H9 (cell line): ENCODE measurements at regions not wholly inside any gene's neighbourhood (a gene's known extent, or its start where the extent isn't known, plus 50 kb on each side); places are given as distances from the start of the nearest gene placed in this dataset.

Source experiments
- DNase-seq: peaks from one replicate; pipeline ENCODE4 v3.0.0-alpha.2; 2017
- H2AFZ ChIP-seq: one replicate; pipeline ENCODE4 v1.6.1; 2013; ENCODE audit warnings: mild to moderate bottlenecking, low read length, control low read depth, moderate library complexity
- H2AK5ac ChIP-seq: 2 replicates; pipeline ENCODE4 v1.6.1; 2013; ENCODE audit warnings: low read length, control low read depth, mixed read lengths; ENCODE audit not compliant: insufficient read length
- H2BK120ac ChIP-seq: one replicate; pipeline ENCODE4 v1.6.1; 2013; ENCODE audit warnings: low read depth, mild to moderate bottlenecking, low read length, control low read depth, inconsistent platforms; ENCODE audit not compliant: poor library complexity, severe bottlenecking
- H2BK12ac ChIP-seq: 2 replicates; pipeline ENCODE4 v1.6.1; 2013; ENCODE audit warnings: low read length, control low read depth, mixed read lengths, low read depth; ENCODE audit not compliant: insufficient read length
- H2BK15ac ChIP-seq: 2 replicates; pipeline ENCODE4 v1.6.1; 2013; ENCODE audit warnings: low read depth, low read length, control low read depth
- H2BK20ac ChIP-seq: one replicate; pipeline ENCODE4 v1.6.1; 2013; ENCODE audit warnings: low read depth, mild to moderate bottlenecking, low read length, control low read depth, inconsistent platforms; ENCODE audit not compliant: poor library complexity, severe bottlenecking
- H2BK5ac ChIP-seq: 2 replicates; pipeline ENCODE4 v1.6.1; 2013; ENCODE audit warnings: low read length, control low read depth, mixed read lengths; ENCODE audit not compliant: insufficient read length
- H3K14ac ChIP-seq: 2 replicates; pipeline ENCODE4 v1.6.1; 2013; ENCODE audit warnings: low read length, control low read depth; ENCODE audit not compliant: insufficient read depth
- H3K18ac ChIP-seq: 2 replicates; pipeline ENCODE4 v1.6.1; 2013; ENCODE audit warnings: low read depth, mild to moderate bottlenecking, mixed read lengths, low read length, control low read depth; ENCODE audit not compliant: insufficient read length
- H3K23ac ChIP-seq: 2 replicates; pipeline ENCODE4 v1.6.1; 2013; ENCODE audit warnings: low read length, control low read depth, mixed read lengths, low read depth; ENCODE audit not compliant: insufficient read length
- H3K23me2 ChIP-seq: 2 replicates; pipeline ENCODE4 v1.6.1; 2013; ENCODE audit warnings: low read depth, mild to moderate bottlenecking, mixed read lengths, low read length, control low read depth; ENCODE audit not compliant: insufficient read length, poor library complexity, severe bottlenecking
- H3K27ac ChIP-seq: 2 replicates; pipeline ENCODE4 v1.5.1; 2013; ENCODE audit warnings: low read length, control low read depth, mixed read lengths, low read depth; ENCODE audit not compliant: insufficient read length
- H3K27me3 ChIP-seq: 2 replicates; pipeline ENCODE4 v1.6.1; 2013; ENCODE audit warnings: low read length, control low read depth, inconsistent platforms; ENCODE audit not compliant: insufficient read depth
- H3K4ac ChIP-seq: 2 replicates; pipeline ENCODE4 v1.6.1; 2013; ENCODE audit warnings: low read depth, mild to moderate bottlenecking, control low read depth, inconsistent platforms, low read length, moderate library complexity
- H3K4me1 ChIP-seq: 2 replicates; pipeline ENCODE4 v1.6.1; 2013; ENCODE audit warnings: low read length, control low read depth, inconsistent platforms; ENCODE audit not compliant: insufficient read depth
- H3K4me2 ChIP-seq: 2 replicates; pipeline ENCODE4 v1.6.1; 2013; ENCODE audit warnings: low read length, control low read depth, mixed read lengths; ENCODE audit not compliant: insufficient read length, insufficient read depth
- H3K56ac ChIP-seq: 2 replicates; pipeline ENCODE4 v1.6.1; 2013; ENCODE audit warnings: low read depth, mild to moderate bottlenecking, mixed read lengths, low read length, control low read depth; ENCODE audit not compliant: insufficient read length
- H3K79me1 ChIP-seq: 2 replicates; pipeline ENCODE4 v1.6.1; 2013; ENCODE audit warnings: low read depth, mild to moderate bottlenecking, moderate library complexity, low read length, control low read depth, inconsistent platforms; ENCODE audit not compliant: insufficient read depth, poor library complexity, severe bottlenecking
- H3K79me2 ChIP-seq: 2 replicates; pipeline ENCODE4 v1.6.1; 2013; ENCODE audit warnings: low read length, control low read depth, inconsistent platforms; ENCODE audit not compliant: insufficient read depth
- H3K9ac ChIP-seq: 2 replicates; pipeline ENCODE4 v1.6.1; 2013; ENCODE audit warnings: low read length, control low read depth, mixed read lengths; ENCODE audit not compliant: insufficient read length; ENCODE audit errors: extremely low read depth
- H3K9me3 ChIP-seq: one replicate; pipeline ENCODE4 v1.6.1; 2013; ENCODE audit warnings: low read depth, low read length, inconsistent platforms; ENCODE audit not compliant: control insufficient read depth
- H3T11ph ChIP-seq: one replicate; pipeline ENCODE4 v1.6.1; 2013; ENCODE audit warnings: mild to moderate bottlenecking, low read length, control low read depth, inconsistent platforms
- H4K20me1 ChIP-seq: one replicate; pipeline ENCODE4 v1.6.1; 2013; ENCODE audit not compliant: control insufficient read depth, insufficient read length, insufficient read depth
- H4K5ac ChIP-seq: 2 replicates; pipeline ENCODE4 v1.6.1; 2013; ENCODE audit warnings: low read depth, mild to moderate bottlenecking, mixed read lengths, low read length, control low read depth; ENCODE audit not compliant: insufficient read length
- H4K8ac ChIP-seq: replicated peaks from 2 replicates; pipeline ENCODE4 v1.6.1; 2013; ENCODE audit warnings: low read length, control low read depth, mixed read lengths, low read depth; ENCODE audit not compliant: insufficient read length
- H4K91ac ChIP-seq: 2 replicates; pipeline ENCODE4 v1.6.1; 2013; ENCODE audit warnings: low read depth, mild to moderate bottlenecking, moderate library complexity, mixed read lengths, low read length, control low read depth; ENCODE audit not compliant: insufficient read length
- H3K27ac Mint-ChIP-seq, 3 experiments: 2 replicates in 2 of 3; 3 replicates in 1 of 3; pipeline ENCODE4 v1.8.0; 2020 to 2021; ENCODE audit warnings: mixed read lengths in 3 of 3, mild to moderate bottlenecking in 1 of 3, moderate library complexity in 1 of 3
- H3K27me3 Mint-ChIP-seq: 2 replicates; pipeline ENCODE4 v1.8.0; 2021; ENCODE audit warnings: low read depth, mild to moderate bottlenecking, moderate library complexity, mixed read lengths
- H3K36me3 Mint-ChIP-seq, 3 experiments: 2 replicates in 2 of 3; 3 replicates in 1 of 3; pipeline ENCODE4 v1.8.0; 2020 to 2021; ENCODE audit warnings: low read depth in 3 of 3, mixed read lengths in 3 of 3; ENCODE audit not compliant: insufficient read depth in 1 of 3
- H3K4me1 Mint-ChIP-seq, 2 experiments: 2 replicates each; pipeline ENCODE4 v1.8.0; 2020; ENCODE audit warnings: mixed read lengths in 2 of 2
- H3K4me3 Mint-ChIP-seq, 2 experiments: 2 replicates in 1 of 2; 3 replicates in 1 of 2; pipeline ENCODE4 v1.8.0; 2020 to 2021; ENCODE audit warnings: mild to moderate bottlenecking in 2 of 2, mixed read lengths in 2 of 2, moderate library complexity in 1 of 2
- H3K9me3 Mint-ChIP-seq, 2 experiments: 2 replicates in 1 of 2; 3 replicates in 1 of 2; pipeline ENCODE4 v1.8.0; 2020; ENCODE audit warnings: mild to moderate bottlenecking in 2 of 2, mixed read lengths in 2 of 2, moderate library complexity in 1 of 2
- CTCF ChIP-seq: fragments of 200-600 bp; sonication (generic); conservative IDR thresholded peaks from 3 replicates; pipeline ENCODE4 v1.8.0; 2021; ENCODE audit warnings: antibody characterized with exemption, mild to moderate bottlenecking
- WGBS: extraction: QIAGEN DNeasy Blood & Tissue Kit; methylation state at CpG from one replicate; pipeline ENCODE4 v1.1.7; 2013; ENCODE audit warnings: missing lambda C conversion rate, low lambda C conversion rate, mixed read lengths; ENCODE audit not compliant: insufficient read length; ENCODE audit errors: extremely low coverage; 5-methylcytosine and 5-hydroxymethylcytosine counted together

DNA sequence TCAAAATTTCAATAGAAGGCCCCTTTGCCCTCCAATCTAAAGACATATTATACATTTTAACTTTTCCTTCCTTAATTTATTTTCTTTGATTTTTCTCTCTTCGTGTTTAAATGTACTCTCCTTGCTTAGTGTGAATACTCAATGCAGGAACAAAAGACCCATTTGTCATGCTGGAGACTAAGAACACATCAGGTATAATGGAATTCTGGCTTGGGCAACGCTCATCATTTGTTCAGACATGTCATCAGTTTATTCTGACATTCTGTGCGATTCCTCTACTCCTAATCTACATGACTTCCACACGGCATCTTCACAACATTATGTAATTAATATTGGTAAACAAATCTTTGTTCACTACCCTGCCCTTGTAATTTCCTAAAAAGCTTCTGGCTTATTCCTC is 136.6 kb upstream of the LRRN1 start:
- DNase-seq, result no peak
- Histone ChIP-seq H3K27ac (no peak overlapping the region), H4K5ac (no peak overlapping the region), H3K4ac (no peak overlapping the region), H3K23me2 (no peaks in the 10 kb centered on the region), H3K9me3 (no peaks in the 10 kb centered on the region), H3K27me3 (no peaks in the 10 kb centered on the region), H2BK20ac (no peak overlapping the region), H2AK5ac (no peak overlapping the region), H3T11ph (no peak overlapping the region), H3K79me2 (no peaks in the 10 kb centered on the region), H4K91ac (no peak overlapping the region), H2BK15ac (no peak overlapping the region), H2AFZ (no peak overlapping the region), H4K8ac (no peak overlapping the region), H3K23ac (no peak overlapping the region), H2BK5ac (no peak overlapping the region), H2BK12ac (no peak overlapping the region), H3K4me2 (no peak overlapping the region), H3K9ac (no peak overlapping the region), H3K56ac (no peak overlapping the region), H3K18ac (no peak overlapping the region), H4K20me1 (no peaks in the 10 kb centered on the region), H3K4me1 (no peaks in the 10 kb centered on the region; the same call in 1 of the 2 replicates), H3K14ac (no peak overlapping the region), H3K79me1 (no peaks in the 10 kb centered on the region), H2BK120ac (no peak overlapping the region)
- Mint-ChIP-seq H3K4me1 (peaks cover 14 to 24% of the 10 kb centered on the region in 2 experiments), H3K36me3 (peaks cover 0 to 2% (median 0%) of the 10 kb centered on the region in 3 experiments; a peak in 1 of 7 replicates), H3K27ac (no peak overlapping the region), H3K4me3 (no peak overlapping the region), H3K27me3 (peaks cover 23% of the 10 kb centered on the region), H3K9me3 (peaks cover 0 to 5% of the 10 kb centered on the region in 2 experiments; a peak in 2 of 5 replicates)
- WGBS, result no CpG with 5 or more reads among the region's 4 CpGs
- no peak for TF ChIP-seq CTCF
